Body of pancreas (tissue), 4 donors: ENCODE measurements at regions not wholly inside any gene's neighbourhood (a gene's known extent, or its start where the extent isn't known, plus 50 kb on each side); places are given as distances from the start of the nearest gene placed in this dataset.

Experiments used
- POLR2A ChIP-seq, 3 donors: fragments of 450-650 bp; IDR thresholded peaks; one replicate each; pipeline ENCODE4 v1.6.1; 2016; ENCODE audit warnings: antibody characterized with exemption in 3 of 3, mild to moderate bottlenecking in 2 of 3
- TF ChIP-seq, protein P1 (sequence below), 7 experiments: fragments of 450-650 bp in 4 of 7; fragments of 200-600 bp in 3 of 7; sonication (generic) in 3 of 7; IDR thresholded peaks; one replicate each; pipeline ENCODE4 v1.5.1; 2016 to 2019; ENCODE audit warnings: antibody characterized with exemption in 7 of 7

DNA sequence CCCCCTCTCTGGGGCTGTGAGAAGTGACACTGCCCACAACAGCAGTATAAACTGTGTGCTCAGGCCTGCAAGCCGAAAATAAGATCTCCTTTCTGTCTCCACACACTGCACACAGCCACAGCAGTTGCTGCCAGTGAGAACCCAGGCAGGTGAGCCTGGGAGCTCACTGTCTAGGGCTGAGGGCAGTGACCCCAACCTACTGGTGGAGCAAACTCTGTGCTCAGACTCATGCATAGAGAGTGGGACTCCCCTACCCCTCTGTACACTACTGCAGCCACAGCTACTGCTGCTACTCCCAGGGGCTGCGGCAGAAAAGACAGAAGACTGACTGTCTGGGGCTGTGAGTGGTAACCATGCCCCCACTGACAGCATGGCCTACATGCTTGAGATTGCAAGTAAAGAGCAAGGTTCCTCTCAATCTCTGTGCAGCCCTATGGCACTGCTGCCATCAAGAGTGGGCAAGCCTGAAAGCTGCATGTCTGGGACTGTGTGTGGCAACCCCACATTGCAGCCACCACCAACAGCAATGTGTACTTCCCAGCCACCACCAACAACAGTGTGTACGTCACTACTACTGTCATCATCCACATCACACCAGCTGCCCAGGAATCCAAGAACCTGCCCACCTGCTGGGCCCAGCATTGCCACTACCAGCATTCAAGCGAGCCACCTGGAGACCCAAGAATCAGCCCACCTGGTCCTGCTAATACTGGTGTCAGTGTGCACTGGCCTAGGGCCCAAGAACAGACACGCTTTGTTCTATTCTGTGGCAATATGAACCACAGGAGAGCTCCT lies 226.1 kb downstream of the XPNPEP1 start:
- no peak for TF ChIP-seq POLR2A (IDR thresholded peaks at IDR 0.05)
- TF ChIP-seq, protein P1, sequence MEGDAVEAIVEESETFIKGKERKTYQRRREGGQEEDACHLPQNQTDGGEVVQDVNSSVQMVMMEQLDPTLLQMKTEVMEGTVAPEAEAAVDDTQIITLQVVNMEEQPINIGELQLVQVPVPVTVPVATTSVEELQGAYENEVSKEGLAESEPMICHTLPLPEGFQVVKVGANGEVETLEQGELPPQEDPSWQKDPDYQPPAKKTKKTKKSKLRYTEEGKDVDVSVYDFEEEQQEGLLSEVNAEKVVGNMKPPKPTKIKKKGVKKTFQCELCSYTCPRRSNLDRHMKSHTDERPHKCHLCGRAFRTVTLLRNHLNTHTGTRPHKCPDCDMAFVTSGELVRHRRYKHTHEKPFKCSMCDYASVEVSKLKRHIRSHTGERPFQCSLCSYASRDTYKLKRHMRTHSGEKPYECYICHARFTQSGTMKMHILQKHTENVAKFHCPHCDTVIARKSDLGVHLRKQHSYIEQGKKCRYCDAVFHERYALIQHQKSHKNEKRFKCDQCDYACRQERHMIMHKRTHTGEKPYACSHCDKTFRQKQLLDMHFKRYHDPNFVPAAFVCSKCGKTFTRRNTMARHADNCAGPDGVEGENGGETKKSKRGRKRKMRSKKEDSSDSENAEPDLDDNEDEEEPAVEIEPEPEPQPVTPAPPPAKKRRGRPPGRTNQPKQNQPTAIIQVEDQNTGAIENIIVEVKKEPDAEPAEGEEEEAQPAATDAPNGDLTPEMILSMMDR (IDR thresholded peaks at IDR 0.05) = no peak
